Neuronal stem cell (in vitro differentiated cells): ENCODE measurements at regions not wholly inside any gene's neighbourhood (a gene's known extent, or its start where the extent isn't known, plus 50 kb on each side); places are given as distances from the start of the nearest gene placed in this dataset.
"Not testable (repeated sequence)": the region's sequence is repeated elsewhere in the genome, so short reads cannot be mapped to it uniquely, and the experiment has no call there.

Experiments used
- DNase-seq: peaks from one replicate; pipeline ENCODE4 v3.0.0-alpha.2; 2013; ENCODE audit warnings: low spot score
- H2AFZ ChIP-seq: one replicate; pipeline ENCODE4 v1.6.1; 2013; ENCODE audit warnings: mild to moderate bottlenecking, low read length, inconsistent platforms
- H2AK5ac ChIP-seq: 2 replicates; pipeline ENCODE4 v1.6.1; 2013; ENCODE audit warnings: low read depth, mild to moderate bottlenecking, inconsistent platforms, low read length, moderate library complexity, mixed read lengths
- H2BK120ac ChIP-seq: 2 replicates; pipeline ENCODE4 v1.6.1; 2013; ENCODE audit warnings: low read depth, mild to moderate bottlenecking, inconsistent platforms, low read length, moderate library complexity, mixed read lengths
- H2BK12ac ChIP-seq: one replicate; pipeline ENCODE4 v1.6.1; 2013; ENCODE audit warnings: low read length, inconsistent platforms
- H2BK15ac ChIP-seq: 2 replicates; pipeline ENCODE4 v1.6.1; 2013; ENCODE audit warnings: mild to moderate bottlenecking, low read length, inconsistent platforms, mixed read lengths
- H2BK5ac ChIP-seq: one replicate; pipeline ENCODE4 v1.6.1; 2013; ENCODE audit warnings: inconsistent platforms, mild to moderate bottlenecking, low read length, moderate library complexity
- H3K14ac ChIP-seq: one replicate; pipeline ENCODE4 v1.6.1; 2013; ENCODE audit warnings: low read length, inconsistent platforms
- H3K18ac ChIP-seq: 2 replicates; pipeline ENCODE4 v1.6.1; 2013; ENCODE audit warnings: low read length, inconsistent platforms
- H3K23ac ChIP-seq: 2 replicates; pipeline ENCODE4 v1.6.1; 2013; ENCODE audit warnings: low read depth, mild to moderate bottlenecking, mixed read lengths, low read length, inconsistent platforms; ENCODE audit not compliant: poor library complexity
- H3K27ac ChIP-seq: replicated peaks from 3 replicates; pipeline ENCODE4 v1.5.1; 2013; ENCODE audit warnings: low read length, inconsistent platforms
- H3K27me3 ChIP-seq, 3 experiments: 2 replicates each; pipeline ENCODE4 v1.6.1; 2013; ENCODE audit warnings: low read length in 3 of 3, mild to moderate bottlenecking in 2 of 3, inconsistent platforms in 1 of 3, low read depth in 1 of 3, mixed read lengths in 1 of 3, moderate library complexity in 1 of 3; ENCODE audit not compliant: control insufficient read depth in 3 of 3, insufficient read depth in 3 of 3
- H3K36me3 ChIP-seq, 2 donors: replicated peaks in 1 of 2; 2 replicates each; pipeline ENCODE4 v1.6.1; 2013; ENCODE audit warnings: low read length in 2 of 2; ENCODE audit not compliant: control insufficient read depth in 2 of 2, insufficient read depth in 2 of 2
- H3K4ac ChIP-seq: 2 replicates; pipeline ENCODE4 v1.6.1; 2013; ENCODE audit warnings: inconsistent platforms, mild to moderate bottlenecking, low read length, moderate library complexity
- H3K4me1 ChIP-seq, 2 donors: 1 replicate in 1 of 2; 2 replicates in 1 of 2; pipeline ENCODE4 v1.6.1; 2013; ENCODE audit warnings: low read length in 2 of 2, low read depth in 1 of 2; ENCODE audit not compliant: control insufficient read depth in 2 of 2, insufficient read depth in 1 of 2
- H3K4me2 ChIP-seq: one replicate; pipeline ENCODE4 v1.6.1; 2013; ENCODE audit warnings: mild to moderate bottlenecking, low read length, inconsistent platforms; ENCODE audit not compliant: insufficient read depth, poor library complexity, severe bottlenecking
- H3K4me3 ChIP-seq, 2 donors: 2 replicates each; pipeline ENCODE4 v1.5.1; 2013; ENCODE audit warnings: low read length in 2 of 2, mild to moderate bottlenecking in 2 of 2, inconsistent platforms in 1 of 2, moderate library complexity in 1 of 2
- H3K79me1 ChIP-seq: one replicate; pipeline ENCODE4 v1.6.1; 2013; ENCODE audit warnings: low read depth, mild to moderate bottlenecking, inconsistent platforms, low read length, moderate library complexity
- H3K9ac ChIP-seq: one replicate; pipeline ENCODE4 v1.6.1; 2013; ENCODE audit warnings: mild to moderate bottlenecking, low read depth, low read length, inconsistent platforms; ENCODE audit not compliant: poor library complexity
- H3K9me3 ChIP-seq, 2 donors: replicated peaks in 1 of 2; 2 replicates each; pipeline versions ENCODE3 to v1.6.1; 2013; ENCODE audit warnings: low read length in 2 of 2, mild to moderate bottlenecking in 2 of 2, inconsistent platforms in 1 of 2, low read depth in 1 of 2, mixed read lengths in 1 of 2, moderate library complexity in 1 of 2; ENCODE audit not compliant: control insufficient read depth in 2 of 2, insufficient read depth in 1 of 2
- H4K8ac ChIP-seq: one replicate; pipeline ENCODE4 v1.6.1; 2013; ENCODE audit warnings: low read depth, mild to moderate bottlenecking, inconsistent platforms, low read length, moderate library complexity
- H4K91ac ChIP-seq: one replicate; pipeline ENCODE4 v1.6.1; 2013; ENCODE audit warnings: low read length, low read depth, mild to moderate bottlenecking, inconsistent platforms; ENCODE audit not compliant: poor library complexity
- WGBS, 2 donors: extraction: QIAGEN DNeasy Blood & Tissue Kit; methylation state at CpG; one replicate each; pipeline ENCODE4 v1.1.7; 2013; ENCODE audit warnings: missing lambda C conversion rate in 2 of 2, mixed read lengths in 1 of 2; ENCODE audit not compliant: insufficient read length in 2 of 2, insufficient replicate concordance in 1 of 2; ENCODE audit errors: extremely low coverage in 2 of 2; 5-methylcytosine and 5-hydroxymethylcytosine counted together

DNA sequence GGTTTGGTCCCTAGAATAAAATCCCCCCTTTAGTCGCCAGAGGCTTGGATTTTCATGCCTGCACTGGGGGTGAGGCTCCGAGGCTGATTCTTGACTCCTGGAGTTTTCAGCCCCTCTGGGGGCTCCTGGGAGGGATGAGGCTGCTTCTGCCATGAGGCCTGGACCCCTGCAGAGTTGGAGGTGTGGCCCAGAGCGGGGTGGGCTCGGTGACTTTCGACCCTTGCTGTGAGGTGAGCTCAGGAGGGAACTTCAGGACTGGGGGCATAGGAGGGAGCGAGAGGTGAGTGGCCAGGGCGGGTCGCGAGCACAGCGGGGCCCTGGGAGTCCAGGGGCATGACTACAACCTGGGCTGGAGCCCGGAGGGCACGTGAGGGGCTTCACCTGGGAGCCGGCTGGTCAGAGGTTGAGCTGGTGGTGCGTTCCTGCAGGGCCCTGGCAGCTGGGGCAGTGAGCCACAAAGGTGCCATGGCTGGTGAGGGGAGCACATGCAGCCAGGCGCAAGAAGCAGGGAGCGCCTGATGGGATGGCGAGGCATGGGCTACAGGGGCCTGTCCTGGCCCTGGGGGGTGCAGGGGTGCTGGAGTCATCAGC lies 168.2 kb downstream of the KIF26A start:
- Histone ChIP-seq H2BK5ac (peak overlapping the region; percentile 42), H3K79me1 (no peaks in the 10 kb centered on the region), H3K9ac (no peak overlapping the region), H3K27ac (no peak overlapping the region), H2BK12ac (no peak overlapping the region), H2AK5ac (peak overlapping the region; percentile 99), H3K14ac (peak overlapping the region; percentile 47), H3K4me3 (no peak overlapping the region), H3K23ac (peak overlapping the region; percentile 35), H3K9me3 (peaks cover 0 to 3% of the 10 kb centered on the region in 2 donors), H2BK15ac (peak overlapping the region; percentile 79), H3K36me3 (no peaks in the 10 kb centered on the region), H2AFZ (no peak overlapping the region), H3K27me3 (peaks cover 0 to 9% (median 0%) of the 10 kb centered on the region in 3 experiments), H3K4ac (no peak overlapping the region), H4K91ac (no peak overlapping the region), H4K8ac (no peak overlapping the region), H3K4me2 (no peak overlapping the region), H2BK120ac (no peak overlapping the region), H3K18ac (peak overlapping the region; percentile 83), H3K4me1 (peaks cover 0 to 6% of the 10 kb centered on the region in 2 donors)
- no CpG with 5 or more reads among the region's 17 CpGs for whole genome bisulfite sequencing, 2 donors
- no peak for DNase-seq

- no CpG with 5 or more reads among the region's 7 CpGs for WGBS, 2 donors
- peak overlapping the region; percentile 90 for H2BK5ac ChIP-seq
- H3K9ac ChIP-seq = no peak overlapping the region
- peaks cover 0 to 6% of the 10 kb centered on the region in 2 donors for H3K4me1 ChIP-seq
- H3K79me1 ChIP-seq = no peaks in the 10 kb centered on the region
- H4K91ac ChIP-seq = no peak overlapping the region
- no peaks in the 10 kb centered on the region for H3K36me3 ChIP-seq
- no peak overlapping the region for H2BK15ac ChIP-seq
- H3K4me3 ChIP-seq = no peak overlapping the region
- peak overlapping the region; percentile 22 for H2BK12ac ChIP-seq
- H3K9me3 ChIP-seq = peaks cover 0 to 3% of the 10 kb centered on the region in 2 donors
- H3K4me2 ChIP-seq = no peak overlapping the region
- H2AK5ac ChIP-seq = peak overlapping the region; percentile 75
- peak overlapping the region; percentile 80 for H3K18ac ChIP-seq
- H2AFZ ChIP-seq = no peak overlapping the region
- no peak overlapping the region for H3K27ac ChIP-seq
- H3K27me3 ChIP-seq = peaks cover 0 to 9% (median 0%) of the 10 kb centered on the region in 3 experiments
- H3K23ac ChIP-seq = no peak overlapping the region
- H4K8ac ChIP-seq = no peak overlapping the region
- no peak for DNase-seq
- no peak overlapping the region for H3K4ac ChIP-seq
- H2BK120ac ChIP-seq = peak overlapping the region; percentile 67
- H3K14ac ChIP-seq = no peak overlapping the region
These were observed 168.8 kb downstream of the KIF26A start for GRCh38 chr14:104307246-104307626.

- Histone ChIP-seq H3K27ac (no peak overlapping the region), H4K8ac (no peak overlapping the region), H4K91ac (no peak overlapping the region), H3K4me2 (no peak overlapping the region), H3K27me3 (peaks cover 0 to 9% (median 0%) of the 10 kb centered on the region in 3 experiments), H3K36me3 (no peaks in the 10 kb centered on the region), H2BK5ac (peak overlapping the region; percentile 90), H2AFZ (no peak overlapping the region), H3K4me1 (peaks cover 0 to 6% of the 10 kb centered on the region in 2 donors), H3K4ac (no peak overlapping the region), H2AK5ac (peak overlapping the region; percentile 75), H3K18ac (peak overlapping the region; percentile 28), H3K23ac (no peak overlapping the region), H2BK15ac (no peak overlapping the region), H2BK120ac (peak overlapping the region; percentile 67), H3K14ac (peak overlapping the region; percentile 38), H3K79me1 (no peaks in the 10 kb centered on the region), H3K9ac (no peak overlapping the region), H3K4me3 (no peak overlapping the region), H3K9me3 (peaks cover 0 to 3% of the 10 kb centered on the region in 2 donors), H2BK12ac (no peak overlapping the region)
- no CpG with 5 or more reads among the region's 25 CpGs for WGBS, 2 donors
- no peak for DNase-seq
These were observed 169.4 kb downstream of the KIF26A start for GRCh38 chr14:104307627-104308401.

DNA sequence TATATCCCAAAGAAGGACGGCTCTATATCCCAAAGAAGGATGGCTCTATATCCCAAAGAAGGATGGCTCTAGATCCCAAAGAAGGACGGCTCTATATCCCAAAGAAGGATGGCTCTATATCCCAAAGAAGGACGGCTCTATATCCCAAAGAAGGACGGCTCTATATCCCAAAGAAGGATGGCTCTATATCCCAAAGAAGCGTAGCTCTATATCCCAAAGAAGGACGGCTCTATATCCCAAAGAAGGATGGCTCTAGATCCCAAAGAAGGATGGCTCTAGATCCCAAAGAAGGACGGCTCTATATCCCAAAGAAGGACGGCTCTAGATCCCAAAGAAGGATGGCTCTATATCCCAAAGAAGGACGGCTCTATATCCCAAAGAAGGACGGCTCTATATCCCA lies 170.1 kb downstream of the KIF26A start:
- H3K4me1 ChIP-seq = not testable (repeated sequence)
- WGBS, 2 donors = no CpG with 5 or more reads among the region's 10 CpGs

More for the DNA sequence above, 170.1 kb downstream of the KIF26A start:
- H3K79me1 ChIP-seq, H3K4ac ChIP-seq, H2BK15ac ChIP-seq, H4K91ac ChIP-seq, DNase-seq, H3K36me3 ChIP-seq, H3K27ac ChIP-seq, H2BK5ac ChIP-seq, H3K4me3 ChIP-seq, H3K4me2 ChIP-seq, H2BK12ac ChIP-seq, H3K18ac ChIP-seq, H2AK5ac ChIP-seq, H4K8ac ChIP-seq, H2AFZ ChIP-seq, H3K9ac ChIP-seq, H3K14ac ChIP-seq, H3K9me3 ChIP-seq, H3K23ac ChIP-seq, H2BK120ac ChIP-seq: not testable (repeated sequence)
- H3K27me3 ChIP-seq = peaks cover 0 to 13% (median 0%) of the 10 kb centered on the region in 3 experiments
